Mesendoderm (in vitro differentiated cells): ENCODE measurements at regions not wholly inside any gene's neighbourhood (a gene's known extent, or its start where the extent isn't known, plus 50 kb on each side); places are given as distances from the start of the nearest gene placed in this dataset.

Source experiments
- DNase-seq: peaks from one replicate; pipeline ENCODE4 v3.0.0; 2013
- H2AK5ac ChIP-seq: 2 replicates; pipeline ENCODE4 v1.6.1; 2013; ENCODE audit warnings: low read length, inconsistent platforms
- H2BK120ac ChIP-seq: 2 replicates; pipeline ENCODE4 v1.6.1; 2013; ENCODE audit warnings: low read depth, mild to moderate bottlenecking, low read length, moderate library complexity, mixed read lengths
- H2BK15ac ChIP-seq: replicated peaks from 2 replicates; pipeline ENCODE4 v1.6.1; 2013; ENCODE audit warnings: low read depth, mild to moderate bottlenecking, moderate library complexity
- H2BK5ac ChIP-seq: 2 replicates; pipeline ENCODE4 v1.6.1; 2013; ENCODE audit warnings: low read length, inconsistent platforms
- H3K18ac ChIP-seq: 2 replicates; pipeline ENCODE4 v1.6.1; 2013; ENCODE audit warnings: mild to moderate bottlenecking, low read length, mixed read lengths
- H3K23ac ChIP-seq: one replicate; pipeline ENCODE4 v1.6.1; 2013; ENCODE audit warnings: low read length
- H3K27ac ChIP-seq: 2 replicates; pipeline ENCODE4 v1.5.1; 2013; ENCODE audit warnings: low read depth, mild to moderate bottlenecking, inconsistent platforms, low read length, moderate library complexity
- H3K27me3 ChIP-seq: 2 replicates; pipeline ENCODE4 v1.6.1; 2013; ENCODE audit warnings: low read length, control low read depth, mild to moderate bottlenecking, inconsistent platforms; ENCODE audit not compliant: insufficient read depth, poor library complexity
- H3K36me3 ChIP-seq: 2 replicates; pipeline ENCODE4 v1.6.1; 2013; ENCODE audit warnings: low read length, inconsistent platforms; ENCODE audit not compliant: control insufficient read depth, insufficient read depth
- H3K4ac ChIP-seq: one replicate; pipeline ENCODE4 v1.6.1; 2013; ENCODE audit warnings: low read depth, mild to moderate bottlenecking, low read length, moderate library complexity
- H3K4me1 ChIP-seq: 2 replicates; pipeline ENCODE4 v1.6.1; 2013; ENCODE audit warnings: low read depth, low read length, inconsistent platforms; ENCODE audit not compliant: control insufficient read depth
- H3K4me2 ChIP-seq: 2 replicates; pipeline ENCODE4 v1.6.1; 2013; ENCODE audit warnings: low read length
- H3K4me3 ChIP-seq: 2 replicates; pipeline ENCODE4 v1.5.1; 2013; ENCODE audit warnings: mild to moderate bottlenecking, low read length
- H3K56ac ChIP-seq: one replicate; pipeline ENCODE4 v1.6.1; 2013; ENCODE audit warnings: low read length
- H3K79me1 ChIP-seq: 2 replicates; pipeline ENCODE4 v1.6.1; 2013; ENCODE audit warnings: low read length, inconsistent platforms
- H3K79me2 ChIP-seq: 2 replicates; pipeline ENCODE4 v1.6.1; 2013; ENCODE audit warnings: mild to moderate bottlenecking, low read length; ENCODE audit not compliant: control insufficient read depth, insufficient read depth
- H3K9ac ChIP-seq: 2 replicates; pipeline ENCODE4 v1.6.1; 2013; ENCODE audit warnings: low read length, inconsistent platforms
- H4K5ac ChIP-seq: one replicate; pipeline ENCODE4 v1.6.1; 2013; ENCODE audit warnings: low read length
- H4K8ac ChIP-seq: one replicate; pipeline ENCODE4 v1.6.1; 2013; ENCODE audit warnings: low read depth, mild to moderate bottlenecking, control low read depth, low read length, moderate library complexity
- WGBS: extraction: QIAGEN DNeasy Blood & Tissue Kit; methylation state at CpG from one replicate; pipeline ENCODE4 v1.1.7; 2013; ENCODE audit warnings: low lambda C conversion rate, missing lambda C conversion rate; ENCODE audit not compliant: insufficient coverage; ENCODE audit errors: extremely low coverage; 5-methylcytosine and 5-hydroxymethylcytosine counted together

DNA sequence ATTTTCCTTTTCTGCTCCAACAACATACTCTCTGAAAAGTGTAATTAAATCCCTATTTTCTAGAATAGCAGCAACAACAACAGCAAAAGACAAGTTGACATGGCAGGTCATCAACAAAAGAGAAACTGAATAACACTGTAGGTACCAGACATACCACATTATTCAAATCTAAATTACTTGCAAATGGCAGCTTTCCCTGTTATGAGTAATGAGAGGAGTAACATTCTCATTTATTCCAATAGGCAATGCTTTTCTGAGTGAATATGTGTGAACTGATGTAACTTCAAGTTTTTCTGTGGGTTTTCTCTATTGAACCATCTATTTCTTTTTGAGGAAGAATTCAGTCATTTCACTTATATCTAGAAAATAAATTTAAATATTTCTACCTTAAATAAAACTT is 501.5 kb downstream of the TRIB2 start:
- H3K9ac ChIP-seq: no peak overlapping the region
- H3K27me3 ChIP-seq: no peaks in the 10 kb centered on the region
- no peak overlapping the region for H2BK15ac ChIP-seq
- no peak overlapping the region for H3K4me3 ChIP-seq
- no peaks in the 10 kb centered on the region for H3K79me2 ChIP-seq
- no peak overlapping the region for H2BK120ac ChIP-seq
- H2AK5ac ChIP-seq: no peak overlapping the region
- DNase-seq: no peak
- H3K79me1 ChIP-seq: no peaks in the 10 kb centered on the region
- H3K4me1 ChIP-seq: no peaks in the 10 kb centered on the region
- no peak overlapping the region for H2BK5ac ChIP-seq
- no peak overlapping the region for H3K4me2 ChIP-seq
- no peak overlapping the region for H3K56ac ChIP-seq
- no peak overlapping the region for H3K27ac ChIP-seq
- H3K18ac ChIP-seq: no peak overlapping the region
- H3K23ac ChIP-seq: no peak overlapping the region
- H4K5ac ChIP-seq: no peak overlapping the region
- no peaks in the 10 kb centered on the region for H3K36me3 ChIP-seq
- no peak overlapping the region for H3K4ac ChIP-seq
- H4K8ac ChIP-seq: no peak overlapping the region

GRCh38 chr2:13227578-13227977 is 510.8 kb downstream of the TRIB2 start:
- Histone ChIP-seq H4K8ac (no peak overlapping the region), H3K4me3 (no peak overlapping the region), H3K4me1 (no peaks in the 10 kb centered on the region), H3K23ac (no peak overlapping the region), H2BK120ac (no peak overlapping the region), H3K4ac (no peak overlapping the region), H3K79me1 (no peaks in the 10 kb centered on the region), H3K79me2 (no peaks in the 10 kb centered on the region), H3K9ac (no peak overlapping the region), H3K56ac (no peak overlapping the region), H2AK5ac (no peak overlapping the region), H3K4me2 (no peak overlapping the region), H3K27ac (no peak overlapping the region), H2BK5ac (no peak overlapping the region), H3K18ac (no peak overlapping the region), H3K27me3 (no peaks in the 10 kb centered on the region), H2BK15ac (no peak overlapping the region), H3K36me3 (no peaks in the 10 kb centered on the region), H4K5ac (no peak overlapping the region)
- DNase-seq: peak; percentile 1
- no CpG with 5 or more reads among the region's 5 CpGs for WGBS

GRCh38 chr2:13230221-13230620 is 513.5 kb downstream of the TRIB2 start:
- H3K36me3 ChIP-seq: no peaks in the 10 kb centered on the region
- no peak overlapping the region for H4K8ac ChIP-seq
- no peak overlapping the region for H2BK15ac ChIP-seq
- no peak overlapping the region for H3K4me3 ChIP-seq
- WGBS: no CpG with 5 or more reads among the region's 1 CpG
- DNase-seq: peak; percentile 54
- H3K27ac ChIP-seq: no peak overlapping the region
- H4K5ac ChIP-seq: no peak overlapping the region
- no peak overlapping the region for H3K9ac ChIP-seq
- H3K4ac ChIP-seq: no peak overlapping the region
- no peak overlapping the region for H2AK5ac ChIP-seq
- H3K23ac ChIP-seq: no peak overlapping the region
- no peak overlapping the region for H3K18ac ChIP-seq
- no peak overlapping the region for H3K4me2 ChIP-seq
- H2BK5ac ChIP-seq: no peak overlapping the region
- no peaks in the 10 kb centered on the region for H3K79me1 ChIP-seq
- H3K4me1 ChIP-seq: no peaks in the 10 kb centered on the region
- H3K79me2 ChIP-seq: no peaks in the 10 kb centered on the region
- H2BK120ac ChIP-seq: no peak overlapping the region
- no peaks in the 10 kb centered on the region for H3K27me3 ChIP-seq
- H3K56ac ChIP-seq: no peak overlapping the region

GRCh38 chr2:13240061-13240460 is 523.3 kb downstream of the TRIB2 start:
- Histone ChIP-seq H3K27ac (no peak overlapping the region), H3K79me1 (no peaks in the 10 kb centered on the region), H3K4me1 (no peaks in the 10 kb centered on the region), H3K4ac (no peak overlapping the region), H3K36me3 (no peaks in the 10 kb centered on the region), H2BK5ac (no peak overlapping the region), H4K8ac (no peak overlapping the region), H3K27me3 (no peaks in the 10 kb centered on the region), H2BK120ac (no peak overlapping the region), H4K5ac (no peak overlapping the region), H2AK5ac (no peak overlapping the region), H3K9ac (no peak overlapping the region), H3K23ac (no peak overlapping the region), H3K18ac (no peak overlapping the region), H3K4me2 (no peak overlapping the region), H2BK15ac (no peak overlapping the region), H3K79me2 (no peaks in the 10 kb centered on the region), H3K4me3 (no peak overlapping the region), H3K56ac (no peak overlapping the region)
- no peak for DNase-seq

DNA sequence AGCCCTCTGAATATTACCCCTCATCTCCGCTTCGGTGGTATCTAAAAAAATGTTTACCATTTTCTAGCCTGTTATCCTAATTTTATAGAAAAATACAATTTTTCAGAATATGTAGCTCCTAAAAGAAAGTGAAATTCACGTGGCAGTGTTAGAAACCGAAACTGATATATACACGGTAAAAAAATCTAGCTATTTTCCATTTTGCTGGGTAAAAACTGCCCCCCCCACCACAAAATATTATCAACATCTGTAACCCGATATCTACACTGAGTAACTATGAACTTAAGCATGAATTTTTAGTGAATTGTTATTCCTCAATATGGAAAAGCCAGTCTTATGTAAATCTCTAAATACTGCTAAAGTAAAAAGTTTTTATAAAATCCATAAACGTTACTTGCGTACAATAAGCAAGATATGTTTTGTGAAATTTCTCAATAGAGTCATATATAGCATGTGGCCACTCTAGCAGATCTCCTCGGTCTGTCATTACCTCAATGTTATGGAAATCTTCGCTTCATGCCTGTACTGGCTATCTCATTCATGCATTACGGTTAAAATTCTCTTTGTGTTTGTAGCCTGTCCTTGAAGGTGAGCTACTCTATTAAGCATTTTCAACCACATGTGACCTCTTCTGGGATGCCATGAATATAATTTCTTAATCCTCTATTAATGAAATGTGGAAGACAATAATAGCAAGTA is 524.2 kb downstream of the TRIB2 start:
- DNase-seq: no peak
- Histone ChIP-seq H3K56ac (no peak overlapping the region), H3K18ac (no peak overlapping the region), H3K23ac (no peak overlapping the region), H3K4me1 (no peaks in the 10 kb centered on the region), H3K4ac (no peak overlapping the region), H2BK120ac (no peak overlapping the region), H3K9ac (no peak overlapping the region), H4K8ac (no peak overlapping the region), H3K4me2 (no peak overlapping the region), H4K5ac (no peak overlapping the region), H3K79me2 (no peaks in the 10 kb centered on the region), H2BK15ac (no peak overlapping the region), H3K79me1 (no peaks in the 10 kb centered on the region), H3K27me3 (no peaks in the 10 kb centered on the region), H3K4me3 (no peak overlapping the region), H2AK5ac (no peak overlapping the region), H3K36me3 (no peaks in the 10 kb centered on the region), H3K27ac (no peak overlapping the region), H2BK5ac (no peak overlapping the region)
- no CpG with 5 or more reads among the region's 11 CpGs for WGBS

DNA sequence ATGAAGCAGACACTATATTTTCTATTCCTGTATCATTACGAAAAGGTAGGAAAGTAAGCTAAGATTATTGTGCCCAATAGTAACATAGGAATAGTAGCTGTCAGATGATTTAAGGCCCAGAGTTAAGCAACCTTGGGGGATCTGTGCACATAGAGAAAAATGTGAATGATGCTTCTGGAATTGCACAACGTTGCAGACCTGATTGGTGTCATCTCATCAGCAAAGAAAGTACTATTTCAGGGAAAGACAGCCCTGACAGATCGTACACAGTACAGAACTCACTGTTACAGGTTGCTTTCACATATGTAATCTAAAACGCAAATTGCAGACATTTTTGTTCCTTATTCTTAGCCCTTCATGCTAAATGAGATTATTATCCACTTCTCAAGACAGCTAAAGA is 535.9 kb downstream of the TRIB2 start:
- H3K4me1 ChIP-seq: no peaks in the 10 kb centered on the region
- no peak overlapping the region for H4K8ac ChIP-seq
- no peak overlapping the region for H2AK5ac ChIP-seq
- no peak overlapping the region for H2BK120ac ChIP-seq
- H3K27me3 ChIP-seq: no peaks in the 10 kb centered on the region
- no peak overlapping the region for H3K23ac ChIP-seq
- H3K79me2 ChIP-seq: no peaks in the 10 kb centered on the region
- no peak overlapping the region for H3K18ac ChIP-seq
- no peaks in the 10 kb centered on the region for H3K79me1 ChIP-seq
- no peak overlapping the region for H3K4me3 ChIP-seq
- no peak overlapping the region for H3K4ac ChIP-seq
- H2BK15ac ChIP-seq: no peak overlapping the region
- H2BK5ac ChIP-seq: no peak overlapping the region
- no peak overlapping the region for H3K27ac ChIP-seq
- no peak overlapping the region for H3K9ac ChIP-seq
- no peak for DNase-seq
- no CpG with 5 or more reads among the region's 4 CpGs for WGBS
- no peak overlapping the region for H3K56ac ChIP-seq
- H3K4me2 ChIP-seq: no peak overlapping the region
- H3K36me3 ChIP-seq: no peaks in the 10 kb centered on the region
- H4K5ac ChIP-seq: no peak overlapping the region
